ENCODE measurements at regions not wholly inside any gene's neighbourhood (a gene's known extent, or its start where the extent isn't known, plus 50 kb on each side); places are given as distances from the start of the nearest gene placed in this dataset.

GRCh38 chr6:33853736-33854135, 49.9 kb upstream of the MLN start:
- H3K27me3 ChIP-seq: no peaks in the 10 kb centered on the region
- no peaks in the 10 kb centered on the region for H3K4me1 ChIP-seq
- H3K36me3 ChIP-seq (ENCODE audit: low read depth, missing control alignments): no peaks in the 10 kb centered on the region
- no peak overlapping the region for H3K27ac ChIP-seq
- H3K4me3 ChIP-seq: no peak overlapping the region
- no peaks in the 10 kb centered on the region for H3K9me3 ChIP-seq
- no peak for DNase-seq
- no peak for TF ChIP-seq CTCF (IDR thresholded peaks at IDR 0.05)
- TF ChIP-seq POLR2A (IDR thresholded peaks at IDR 0.05): no peak
- intact Hi-C loops (cut with DNase I; ENCODE audit: low total_unique reads): no loop called here
- WGBS, 2 donors: 93 to 97% methylated on average over 3 of the region's 3 CpGs

Small RNA genes in the stretch of these regions (microRNA-seq; reads per million reads assigned to microRNA genes)
- 21.6 to 94.6 reads per million in 2 donors for gene MIR7159 (ENCODE audit: borderline number of aligned reads in 2 of 2, borderline replicate concordance in 1 of 2)

Small RNA genes in the stretch of these regions (small RNA-seq; reads per million reads assigned to genes)
- gene AL138889.2 (5.4 to 9.1 reads per million in 2 donors), gene MIR7159 (14.0 to 14.6 reads per million in 2 donors)
